Mucosa of descending colon (tissue), 3 donors: ENCODE measurements at regions not wholly inside any gene's neighbourhood (a gene's known extent, or its start where the extent isn't known, plus 50 kb on each side); places are given as distances from the start of the nearest gene placed in this dataset.
"Not testable (repeated sequence)": the region's sequence is repeated elsewhere in the genome, so short reads cannot be mapped to it uniquely, and the experiment has no call there.

Experiments used
- ATAC-seq: fragments of 200-7000 bp; cut with Tn5 transposase; one replicate; pipeline ENCODE4 v1.9.1; 2020; ENCODE audit warnings: mild to moderate bottlenecking, moderate library complexity
- DNase-seq, 3 donors: peaks; one replicate each; pipeline ENCODE4 v3.0.0-alpha.2; 2020
- H3K36me3 ChIP-seq: fragments of 200-600 bp; one replicate; pipeline ENCODE4 v1.8.0; 2021; ENCODE audit warnings: low read depth, mild to moderate bottlenecking
- H3K4me1 ChIP-seq: fragments of 200-600 bp; one replicate; pipeline ENCODE4 v1.8.0; 2021; ENCODE audit warnings: low read depth, mild to moderate bottlenecking
- H3K4me3 ChIP-seq: fragments of 200-600 bp; one replicate; pipeline ENCODE4 v1.8.0; 2021; ENCODE audit warnings: mild to moderate bottlenecking
- H3K9me3 ChIP-seq: fragments of 200-600 bp; one replicate; pipeline ENCODE4 v1.8.0; 2021; ENCODE audit warnings: mild to moderate bottlenecking
- intact Hi-C, 2 donors: fragments of 100-400 bp; cut with DNase I in 1 of 2; cut with micrococcal nuclease in 1 of 2; formaldehyde crosslinking; loops; one replicate each; pipeline versions ENCODE4 v1.11.0 to v1.11.1; 2022; cut with DNase I, micrococcal nuclease
- donor health status: DM: no; HTN: no; CAD: no; lungs with moderate emphysema.
- donor health status: DM: no; HTN: no; CAD: no.
- donor health status: DM: no; HTN: yes; CAD: no.

DNA sequence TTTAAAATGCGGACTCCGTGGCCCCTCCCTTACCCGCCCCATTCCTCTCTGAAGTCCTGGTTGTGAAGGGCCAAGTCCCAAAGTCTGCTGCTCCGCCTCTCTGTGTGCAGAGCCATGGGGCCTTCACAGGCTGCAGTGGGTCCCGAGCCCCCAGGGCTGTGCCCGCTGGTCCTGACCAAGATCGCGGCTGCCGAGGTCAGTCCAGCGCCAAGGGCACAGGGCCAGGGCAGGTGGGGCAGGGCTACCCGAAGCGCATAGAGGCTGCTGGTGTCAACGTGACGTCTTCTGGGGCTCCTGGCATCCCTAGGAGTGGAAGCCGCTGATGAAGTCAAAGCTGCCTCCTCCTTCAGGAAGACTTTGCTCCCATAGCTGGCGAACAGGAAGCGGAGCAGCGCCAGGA is 858.8 kb downstream of the TUBA3C start:
- DNase-seq, H3K4me1 ChIP-seq, ATAC-seq, H3K4me3 ChIP-seq, H3K9me3 ChIP-seq, intact Hi-C loops, H3K36me3 ChIP-seq: not testable (repeated sequence)

DNA sequence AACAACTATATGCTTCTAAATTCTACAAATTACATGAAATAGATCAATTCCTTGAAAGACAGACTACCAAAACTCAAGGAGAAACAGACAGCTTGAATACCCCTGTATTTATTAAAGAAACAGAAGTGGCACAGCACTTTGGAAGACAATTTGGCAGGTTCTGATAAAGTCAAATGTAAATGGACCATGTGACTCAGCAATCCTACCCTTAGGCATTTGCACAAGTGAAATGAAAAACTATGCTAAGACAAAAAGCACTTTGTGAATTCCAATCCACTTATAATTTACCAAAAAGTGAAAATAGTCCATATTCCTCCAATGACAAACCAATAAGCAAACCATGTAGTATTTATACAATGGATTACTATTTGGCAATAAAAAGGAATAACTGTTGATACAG is 862.0 kb downstream of the TUBA3C start:
- intact Hi-C loops, H3K4me1 ChIP-seq, DNase-seq, H3K36me3 ChIP-seq, H3K4me3 ChIP-seq, ATAC-seq: not testable (repeated sequence)
- peaks cover 19% of the 10 kb centered on the region for H3K9me3 ChIP-seq

DNA sequence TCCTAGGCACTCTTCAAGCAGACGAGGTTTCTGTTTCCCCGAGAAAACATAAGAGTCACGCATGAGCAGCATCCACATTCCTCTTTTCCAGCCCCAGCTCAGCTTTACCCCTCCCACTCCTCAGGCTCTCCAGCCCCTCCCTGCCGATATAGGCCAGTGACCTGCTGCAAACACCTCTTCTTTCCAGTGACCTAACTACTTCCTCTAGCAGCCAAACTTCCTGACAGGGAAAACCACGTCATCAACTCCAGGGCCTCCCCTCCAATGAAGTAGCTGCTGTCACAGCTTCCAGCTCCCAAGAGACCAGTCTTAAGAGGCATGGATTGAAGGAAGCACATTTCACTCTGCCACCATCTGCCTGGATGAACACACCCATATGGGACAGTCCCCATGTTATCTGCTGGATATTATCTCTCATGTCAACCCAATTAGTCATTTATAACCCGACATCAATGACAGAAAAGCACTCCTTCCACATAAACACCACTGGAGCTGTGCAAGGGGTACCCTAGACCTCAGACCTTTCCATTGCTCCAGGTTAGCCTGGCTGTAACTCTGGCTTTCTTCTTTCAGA is 878.3 kb downstream of the TUBA3C start:
- intact Hi-C loops, result not testable (repeated sequence)

DNA sequence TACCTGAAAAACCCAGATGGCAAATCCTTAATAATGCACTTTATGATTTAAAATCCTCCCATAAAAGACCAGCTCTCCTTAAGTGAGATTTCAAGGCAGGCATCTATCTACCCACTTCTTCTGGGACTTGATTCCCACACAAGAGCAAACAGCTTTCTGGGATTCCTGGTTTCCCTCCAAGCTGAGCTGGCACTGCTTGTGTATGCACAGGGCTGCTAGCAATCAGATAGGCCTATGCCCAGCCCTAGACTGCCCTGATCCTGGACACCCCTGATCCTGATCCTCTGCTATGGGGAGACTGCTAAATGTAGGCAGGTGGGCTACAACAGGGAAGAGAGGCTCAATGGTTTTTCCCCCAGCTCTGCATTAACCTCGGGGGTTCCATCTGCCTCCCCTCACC is 880.7 kb downstream of the TUBA3C start:
- H3K4me3 ChIP-seq, DNase-seq, ATAC-seq: not testable (repeated sequence)

More for the DNA sequence above, 878.3 kb downstream of the TUBA3C start:
- H3K9me3 ChIP-seq, result peaks cover 15% of the 10 kb centered on the region
- not testable (repeated sequence) for H3K36me3 ChIP-seq, H3K4me3 ChIP-seq, H3K4me1 ChIP-seq, ATAC-seq, DNase-seq

DNA sequence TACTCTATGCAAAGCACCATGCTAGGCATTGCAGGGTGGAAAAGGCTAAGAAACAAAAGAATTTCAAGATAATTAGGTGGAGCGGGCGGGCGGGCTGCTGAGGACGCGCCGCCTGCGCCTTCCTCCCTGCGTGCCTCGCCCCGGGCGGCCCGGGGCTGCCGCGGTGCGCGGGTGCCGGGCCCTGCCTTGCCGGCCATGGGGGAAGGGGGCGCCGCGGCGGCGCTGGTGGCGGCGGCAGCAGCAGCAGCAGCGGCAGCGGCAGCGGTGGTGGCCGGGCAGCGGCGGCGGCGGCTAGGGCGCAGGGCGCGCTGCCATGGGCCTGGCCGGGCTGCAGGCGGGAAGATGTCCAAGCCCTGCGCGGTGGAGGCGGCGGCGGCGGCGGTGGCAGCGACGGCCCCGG is 884.3 kb downstream of the TUBA3C start:
- DNase-seq, H3K4me1 ChIP-seq, ATAC-seq, H3K4me3 ChIP-seq, H3K36me3 ChIP-seq, intact Hi-C loops, H3K9me3 ChIP-seq: not testable (repeated sequence)

More for the DNA sequence above, 880.7 kb downstream of the TUBA3C start:
- intact Hi-C loops, H3K36me3 ChIP-seq, H3K4me1 ChIP-seq: not testable (repeated sequence)
- H3K9me3 ChIP-seq, result peaks cover 13% of the 10 kb centered on the region

DNA sequence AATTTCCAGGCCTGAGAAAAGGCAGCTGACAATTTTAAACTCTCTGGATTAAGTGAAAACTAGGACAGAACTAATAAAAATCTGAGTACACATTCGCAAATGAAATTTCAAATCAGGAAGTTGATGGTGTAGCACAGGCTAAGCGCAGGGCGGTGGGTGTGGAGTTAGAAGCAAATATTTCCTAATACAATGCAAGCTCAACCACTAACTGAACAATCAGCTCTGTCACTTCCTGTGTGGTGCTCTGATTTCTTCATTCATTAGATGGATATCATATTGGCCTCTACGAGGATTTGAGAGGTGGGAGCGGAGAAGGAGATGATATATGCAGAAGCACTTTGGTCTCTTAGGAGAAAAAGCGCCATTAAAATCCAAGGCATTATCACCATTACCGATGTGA is 885.0 kb downstream of the TUBA3C start:
- H3K36me3 ChIP-seq, H3K9me3 ChIP-seq, intact Hi-C loops, ATAC-seq, H3K4me3 ChIP-seq, H3K4me1 ChIP-seq, DNase-seq: not testable (repeated sequence)

DNA sequence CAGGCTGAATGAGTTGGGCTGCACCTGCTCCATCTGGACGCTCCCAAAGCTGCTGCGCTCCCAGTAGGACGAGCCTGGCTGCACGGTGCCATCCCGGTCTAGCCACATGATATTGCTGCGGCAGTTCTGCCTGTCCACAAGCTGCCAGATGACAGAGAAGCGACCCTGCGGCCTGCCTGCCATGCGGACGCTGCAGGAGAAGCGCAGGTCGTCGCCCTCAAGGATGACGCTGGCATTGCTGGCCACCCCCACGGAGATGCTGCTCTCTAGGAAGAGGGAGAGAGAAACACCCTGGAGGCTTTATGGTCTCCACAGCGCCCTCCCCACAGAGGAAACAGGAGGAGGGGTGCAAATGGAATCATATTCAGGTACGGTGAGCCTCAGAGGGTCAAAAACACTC is 887.3 kb downstream of the TUBA3C start:
- intact Hi-C loops, H3K4me3 ChIP-seq, H3K36me3 ChIP-seq, H3K9me3 ChIP-seq, H3K4me1 ChIP-seq, DNase-seq, ATAC-seq: not testable (repeated sequence)

DNA sequence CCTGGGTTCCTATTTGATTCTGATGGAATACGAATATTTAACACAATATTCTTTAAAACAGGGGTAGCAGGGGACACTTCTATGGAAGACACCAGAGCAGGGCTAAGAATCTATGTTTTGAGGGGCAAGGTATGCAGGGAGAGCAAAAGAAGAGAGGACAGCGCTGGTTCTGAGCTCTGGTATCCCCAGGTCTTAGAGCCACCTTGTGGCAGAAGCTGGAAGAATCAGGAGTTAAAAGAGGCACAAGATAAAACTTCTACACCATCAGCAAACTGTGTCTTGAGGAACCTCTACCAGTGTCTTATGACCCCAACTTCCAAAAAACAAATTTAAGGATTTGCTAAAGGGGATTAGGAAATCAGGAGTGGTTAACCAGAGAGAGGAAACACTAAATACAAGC is 894.8 kb downstream of the TUBA3C start:
- H3K4me3 ChIP-seq, H3K4me1 ChIP-seq, H3K9me3 ChIP-seq, DNase-seq, intact Hi-C loops, H3K36me3 ChIP-seq: not testable (repeated sequence)
- ATAC-seq, result peak; percentile 64

DNA sequence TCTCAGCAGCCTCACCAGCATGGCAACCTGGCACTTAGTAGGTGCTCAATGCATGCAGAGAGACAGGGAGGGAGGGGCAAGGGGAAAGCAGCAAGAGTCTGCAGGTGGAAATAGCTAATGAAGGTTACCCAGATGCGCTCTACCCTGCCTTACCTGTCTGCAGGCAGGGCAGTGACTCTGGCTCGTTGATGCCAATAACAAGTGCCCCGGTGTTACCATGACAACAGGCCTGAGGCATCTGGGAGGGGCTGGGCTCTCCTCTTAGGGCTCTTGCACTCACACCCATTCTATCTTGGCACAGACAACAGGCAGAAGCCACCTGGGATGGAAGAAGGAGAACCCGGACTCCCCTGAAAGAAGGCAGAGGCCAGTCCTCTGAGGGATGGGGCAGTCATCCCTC is 896.0 kb downstream of the TUBA3C start:
- H3K36me3 ChIP-seq, H3K4me3 ChIP-seq, intact Hi-C loops, H3K4me1 ChIP-seq, H3K9me3 ChIP-seq, ATAC-seq, DNase-seq: not testable (repeated sequence)

DNA sequence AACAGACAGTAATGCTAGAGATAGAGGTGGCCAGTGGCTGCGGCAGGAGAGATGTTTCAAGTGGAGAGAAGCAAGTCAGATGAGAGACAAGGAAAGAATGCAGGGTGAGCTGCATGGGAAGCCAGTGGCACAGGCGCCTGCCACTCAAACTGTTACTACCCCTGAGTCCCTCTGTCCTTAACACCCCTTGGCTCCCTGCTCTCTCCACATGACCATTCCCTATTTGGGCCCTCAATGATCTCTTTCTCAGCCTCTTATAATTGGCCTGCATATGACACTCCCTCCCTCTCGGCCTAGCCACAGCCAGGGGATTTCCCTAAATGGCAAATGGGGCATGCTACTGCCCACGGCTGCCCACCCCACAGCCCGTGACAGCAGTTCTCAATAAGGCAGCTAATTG is 897.6 kb downstream of the TUBA3C start:
- ATAC-seq, H3K4me3 ChIP-seq, H3K36me3 ChIP-seq, intact Hi-C loops, DNase-seq, H3K9me3 ChIP-seq, H3K4me1 ChIP-seq: not testable (repeated sequence)

DNA sequence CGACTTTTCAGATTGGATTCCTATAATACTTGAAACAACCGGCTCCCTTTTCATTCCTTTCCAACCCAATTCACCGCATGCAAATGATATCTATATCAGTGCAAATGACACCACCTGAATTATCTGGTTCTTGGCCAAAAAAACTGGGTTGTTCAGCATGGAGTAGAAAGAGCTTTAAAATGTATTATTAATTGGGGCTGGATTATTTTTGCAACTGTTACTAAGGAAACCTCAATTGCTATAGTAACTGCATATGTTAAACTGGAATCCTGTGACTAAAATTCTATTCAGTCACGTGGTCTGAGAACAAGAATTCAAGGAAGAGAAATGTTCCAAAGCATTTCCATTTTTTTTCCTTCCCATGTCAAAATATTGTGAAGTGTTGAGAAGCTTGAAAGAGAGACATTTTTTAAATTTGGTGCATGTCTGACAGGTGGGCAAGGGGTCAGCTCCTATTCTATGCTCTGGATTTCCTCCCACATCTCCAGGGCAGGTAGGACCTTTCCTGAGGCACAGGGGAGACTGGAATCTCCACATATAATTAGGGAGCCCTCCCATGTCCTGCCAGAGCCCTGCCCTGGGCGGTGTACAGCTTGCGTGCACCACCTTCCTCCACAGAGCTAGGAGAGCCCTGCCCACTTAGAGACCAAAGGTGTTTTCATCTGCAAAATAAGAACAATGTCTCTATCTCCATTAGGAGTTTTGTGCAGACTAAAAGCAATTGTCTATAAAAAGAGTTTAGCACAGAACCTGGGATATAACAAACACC is 899.6 kb downstream of the TUBA3C start:
- DNase-seq, H3K9me3 ChIP-seq, intact Hi-C loops, H3K36me3 ChIP-seq, H3K4me1 ChIP-seq, H3K4me3 ChIP-seq: not testable (repeated sequence)
- peak; percentile 58 for ATAC-seq

DNA sequence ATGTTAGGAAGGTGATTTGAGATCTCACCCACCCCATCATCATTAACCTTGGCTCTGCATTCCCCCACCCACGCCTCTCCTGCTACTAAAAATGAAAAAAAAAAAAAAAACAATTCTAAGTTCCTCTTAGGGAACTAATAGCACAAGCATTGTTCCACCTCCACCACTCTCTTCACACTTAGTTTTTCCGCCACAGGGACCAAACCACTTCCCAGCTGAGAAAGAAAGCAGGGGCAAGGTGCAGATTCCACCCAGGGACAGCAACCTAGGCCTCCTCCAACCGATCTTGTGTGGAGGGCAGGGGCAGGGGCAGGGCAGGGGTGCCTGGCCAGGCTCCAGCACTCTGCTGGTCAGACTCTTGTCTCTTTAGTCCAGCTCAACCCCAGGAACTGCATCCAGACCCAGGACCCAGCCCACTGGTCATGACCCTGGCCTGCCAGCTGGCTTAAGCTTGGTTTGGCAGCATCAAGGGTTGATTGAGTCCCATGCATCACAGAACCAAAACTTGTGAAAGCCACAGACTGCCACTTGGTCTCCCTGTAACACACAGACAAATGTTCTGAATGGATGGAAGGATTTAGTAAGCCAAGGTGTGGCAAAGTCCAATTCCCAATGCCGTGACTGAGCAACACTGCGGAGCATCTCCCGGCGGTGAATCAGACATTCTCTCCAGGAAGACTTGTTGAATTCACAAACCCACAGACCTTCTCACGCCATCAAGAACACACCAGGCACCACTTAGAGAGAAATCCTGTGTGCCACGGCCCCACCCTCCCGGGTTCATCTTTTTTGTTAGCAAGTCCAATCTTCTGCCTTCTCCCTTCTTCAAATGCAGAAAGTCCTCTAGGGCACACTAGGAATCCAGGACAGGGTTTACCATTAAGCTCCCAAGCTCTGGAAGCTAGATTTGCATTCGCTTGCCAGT is 900.5 kb downstream of the TUBA3C start:
- H3K9me3 ChIP-seq, DNase-seq, intact Hi-C loops, H3K4me1 ChIP-seq, H3K36me3 ChIP-seq, H3K4me3 ChIP-seq, ATAC-seq: not testable (repeated sequence)

DNA sequence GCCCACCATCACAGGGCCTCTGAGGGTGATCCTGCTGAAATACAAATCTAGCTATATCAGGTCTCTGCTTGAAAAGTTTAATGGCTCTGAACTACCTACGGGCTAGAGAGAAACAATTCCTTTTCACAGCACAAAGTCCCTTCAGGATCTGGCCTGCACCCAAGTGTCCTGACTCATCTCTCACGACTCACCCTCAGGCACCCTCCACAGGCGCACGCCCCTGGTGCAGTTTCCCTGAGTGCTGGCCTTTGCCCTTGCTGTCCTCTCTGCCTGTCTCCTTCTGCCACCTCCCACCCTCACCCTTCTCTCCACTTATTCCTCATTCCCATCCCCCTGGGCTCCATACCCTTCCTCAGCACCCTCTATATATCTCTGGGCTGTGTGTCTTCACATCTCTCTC is 901.7 kb downstream of the TUBA3C start:
- H3K9me3 ChIP-seq, H3K4me3 ChIP-seq, DNase-seq, H3K36me3 ChIP-seq, intact Hi-C loops, H3K4me1 ChIP-seq: not testable (repeated sequence)
- peak; percentile 74 for ATAC-seq

DNA sequence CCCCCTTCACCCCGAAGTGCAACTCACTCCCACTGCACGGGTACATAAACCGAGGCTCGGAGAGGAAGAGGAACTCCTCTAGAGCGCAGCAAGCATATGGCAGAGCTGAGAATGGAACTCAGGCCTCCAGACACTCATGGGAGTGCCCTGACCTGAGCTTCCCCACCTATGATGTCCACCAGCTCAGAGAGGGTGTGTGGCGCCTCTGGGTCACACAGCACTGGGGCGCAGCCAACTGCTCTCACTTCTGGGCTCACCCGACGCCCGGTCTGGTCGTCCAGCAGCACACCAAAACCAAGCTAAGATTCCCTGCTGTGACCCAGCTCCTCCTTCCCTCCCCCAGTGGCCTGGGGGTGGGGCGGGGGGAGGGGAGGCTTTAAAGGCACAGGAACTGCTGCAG is 904.3 kb downstream of the TUBA3C start:
- H3K4me1 ChIP-seq, intact Hi-C loops, H3K36me3 ChIP-seq, DNase-seq, H3K9me3 ChIP-seq, H3K4me3 ChIP-seq, ATAC-seq: not testable (repeated sequence)
